ENCODE measurements at regions not wholly inside any gene's neighbourhood (a gene's known extent, or its start where the extent isn't known, plus 50 kb on each side); places are given as distances from the start of the nearest gene placed in this dataset.

DNA sequence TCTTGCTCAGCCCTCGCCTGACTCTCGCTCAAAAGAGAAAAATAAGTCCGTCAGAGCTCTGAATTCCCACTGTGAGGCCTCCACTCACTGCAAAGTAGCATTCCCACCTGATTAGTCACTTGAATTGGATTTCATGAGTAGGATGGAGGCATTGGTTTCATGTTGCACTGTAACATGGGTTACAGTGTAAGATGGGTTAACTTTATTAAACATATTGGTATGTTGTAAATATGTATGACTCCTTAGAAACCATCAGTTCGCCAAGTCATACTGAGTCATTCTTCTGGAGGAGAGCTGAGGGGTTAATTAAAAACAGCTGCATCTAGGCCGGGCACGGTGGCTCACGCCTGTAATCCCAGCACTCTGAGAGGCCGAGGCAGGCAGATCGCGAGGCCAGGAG, 93.8 kb upstream of the BNC2 start:
- Mint-ChIP-seq H3K27me3 (no peaks in the 10 kb centered on the region), H3K9me3 (peaks cover 12% of the 10 kb centered on the region), H3K4me1 (no peaks in the 10 kb centered on the region), H3K4me3 (no peak overlapping the region), H3K27ac (no peak overlapping the region), H3K36me3 (ENCODE audit: low read depth) (no peaks in the 10 kb centered on the region)
- no peak for ATAC-seq (ENCODE audit: low read depth)
- intact Hi-C loops (cut with micrococcal nuclease): no loop called here
- TF ChIP-seq, protein P1, sequence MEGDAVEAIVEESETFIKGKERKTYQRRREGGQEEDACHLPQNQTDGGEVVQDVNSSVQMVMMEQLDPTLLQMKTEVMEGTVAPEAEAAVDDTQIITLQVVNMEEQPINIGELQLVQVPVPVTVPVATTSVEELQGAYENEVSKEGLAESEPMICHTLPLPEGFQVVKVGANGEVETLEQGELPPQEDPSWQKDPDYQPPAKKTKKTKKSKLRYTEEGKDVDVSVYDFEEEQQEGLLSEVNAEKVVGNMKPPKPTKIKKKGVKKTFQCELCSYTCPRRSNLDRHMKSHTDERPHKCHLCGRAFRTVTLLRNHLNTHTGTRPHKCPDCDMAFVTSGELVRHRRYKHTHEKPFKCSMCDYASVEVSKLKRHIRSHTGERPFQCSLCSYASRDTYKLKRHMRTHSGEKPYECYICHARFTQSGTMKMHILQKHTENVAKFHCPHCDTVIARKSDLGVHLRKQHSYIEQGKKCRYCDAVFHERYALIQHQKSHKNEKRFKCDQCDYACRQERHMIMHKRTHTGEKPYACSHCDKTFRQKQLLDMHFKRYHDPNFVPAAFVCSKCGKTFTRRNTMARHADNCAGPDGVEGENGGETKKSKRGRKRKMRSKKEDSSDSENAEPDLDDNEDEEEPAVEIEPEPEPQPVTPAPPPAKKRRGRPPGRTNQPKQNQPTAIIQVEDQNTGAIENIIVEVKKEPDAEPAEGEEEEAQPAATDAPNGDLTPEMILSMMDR (IDR thresholded peaks at IDR 0.05): no peak
- DNase-seq: no peak
- POLR2A ChIA-PET: no interaction called here
- CTCF ChIA-PET: no interaction called here

DNA sequence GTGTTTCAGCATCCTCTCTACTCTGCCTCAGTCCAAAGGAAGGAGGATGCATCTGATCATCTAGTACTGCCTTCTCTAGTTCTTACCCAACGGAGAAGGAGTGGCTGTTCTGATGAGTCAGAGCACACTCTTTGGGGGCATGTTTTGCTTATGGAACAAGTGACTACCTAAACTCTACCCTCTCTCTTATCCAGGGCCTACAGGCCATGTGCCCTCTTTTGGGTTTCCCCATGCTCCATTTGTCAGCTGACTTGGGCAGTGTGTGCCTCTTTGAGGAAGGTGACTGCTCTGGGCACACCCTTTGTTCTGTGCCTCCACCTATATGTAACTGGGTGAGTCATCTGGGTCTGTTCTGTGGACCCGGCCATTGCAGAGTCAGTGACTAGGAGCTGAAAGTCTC, 89.6 kb upstream of the BNC2 start:
- TF ChIP-seq, protein P1 (IDR thresholded peaks at IDR 0.05): no peak
- intact Hi-C loops (cut with micrococcal nuclease): no loop called here
- H3K36me3 Mint-ChIP-seq (ENCODE audit: low read depth): no peaks in the 10 kb centered on the region
- no peaks in the 10 kb centered on the region for H3K27me3 Mint-ChIP-seq
- H3K9me3 Mint-ChIP-seq: peaks cover 8% of the 10 kb centered on the region
- no peaks in the 10 kb centered on the region for H3K4me1 Mint-ChIP-seq
- ATAC-seq (ENCODE audit: low read depth) (no peak), DNase-seq (no peak)
- H3K4me3 Mint-ChIP-seq: no peak overlapping the region
- ChIA-PET POLR2A (no interaction called here), CTCF (no interaction called here)
- H3K27ac Mint-ChIP-seq: no peak overlapping the region

GRCh38 chr9:16959391-16959790, 88.9 kb upstream of the BNC2 start:
- Mint-ChIP-seq H3K27ac (no peak overlapping the region), H3K9me3 (peaks cover 6% of the 10 kb centered on the region), H3K4me3 (no peak overlapping the region), H3K36me3 (ENCODE audit: low read depth) (no peaks in the 10 kb centered on the region), H3K4me1 (no peaks in the 10 kb centered on the region), H3K27me3 (no peaks in the 10 kb centered on the region)
- ChIA-PET CTCF (no interaction called here), POLR2A (no interaction called here)
- TF ChIP-seq, protein P1 (IDR thresholded peaks at IDR 0.05): no peak
- intact Hi-C loops (cut with micrococcal nuclease): no loop called here
- no peak for ATAC-seq (ENCODE audit: low read depth)
- DNase-seq: no peak

DNA sequence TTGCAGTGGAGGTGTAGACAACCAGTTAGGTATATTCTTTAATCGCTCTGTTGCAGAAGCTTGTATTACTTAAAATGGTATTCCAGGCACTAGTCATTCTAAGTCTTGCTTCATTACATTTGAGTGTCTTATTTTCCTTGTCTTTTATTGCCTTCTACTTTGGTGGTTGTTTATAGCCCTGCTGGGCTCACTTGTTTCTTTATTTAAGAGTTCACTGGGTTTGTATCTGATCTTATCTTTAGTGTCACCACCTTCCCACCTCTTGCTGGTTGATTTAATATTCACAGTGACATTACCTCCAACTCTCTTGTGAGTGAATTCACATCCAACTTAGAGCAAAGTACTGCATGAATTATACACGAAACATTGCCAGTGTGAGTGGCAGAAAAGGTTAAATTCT, 83.6 kb upstream of the BNC2 start:
- intact Hi-C loops (cut with micrococcal nuclease): no loop called here
- Mint-ChIP-seq H3K9me3 (no peaks in the 10 kb centered on the region), H3K36me3 (ENCODE audit: low read depth) (no peaks in the 10 kb centered on the region), H3K27me3 (no peaks in the 10 kb centered on the region), H3K4me3 (no peak overlapping the region), H3K27ac (no peak overlapping the region), H3K4me1 (no peaks in the 10 kb centered on the region)
- CTCF ChIA-PET: no interaction called here
- no peak for ATAC-seq (ENCODE audit: low read depth)
- no peak for DNase-seq
- POLR2A ChIA-PET: no interaction called here
- TF ChIP-seq, protein P1 (IDR thresholded peaks at IDR 0.05): no peak

DNA sequence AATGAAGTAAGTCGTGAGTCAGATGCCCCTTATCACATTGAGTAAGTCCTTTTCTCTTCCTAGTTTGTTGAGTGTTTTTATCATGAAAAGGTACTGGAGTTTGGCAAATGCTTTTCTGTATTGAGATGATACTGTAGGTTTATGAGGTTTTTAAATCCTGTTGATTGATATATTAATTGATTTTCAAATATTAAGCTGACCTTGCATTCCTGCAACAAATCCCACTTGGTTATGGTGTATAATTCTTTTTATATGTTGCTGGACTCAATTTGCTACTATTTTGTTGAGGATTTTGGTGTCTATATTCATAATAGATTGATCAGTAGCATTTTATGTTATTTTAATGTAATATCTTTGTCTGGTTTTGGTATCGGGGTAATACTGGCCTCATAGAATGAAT, 81.0 kb upstream of the BNC2 start:
- TF ChIP-seq, protein P1 (IDR thresholded peaks at IDR 0.05): no peak
- H3K27ac Mint-ChIP-seq: no peak overlapping the region
- H3K4me3 Mint-ChIP-seq: no peak overlapping the region
- CTCF ChIA-PET: no interaction called here
- DNase-seq (no peak), ATAC-seq (ENCODE audit: low read depth) (no peak)
- H3K27me3 Mint-ChIP-seq: no peaks in the 10 kb centered on the region
- no peaks in the 10 kb centered on the region for H3K36me3 Mint-ChIP-seq (ENCODE audit: low read depth)
- POLR2A ChIA-PET: no interaction called here
- intact Hi-C loops (cut with micrococcal nuclease): no loop called here
- H3K4me1 Mint-ChIP-seq: no peaks in the 10 kb centered on the region
- no peaks in the 10 kb centered on the region for H3K9me3 Mint-ChIP-seq

All from activated B cell treated with CpG ODN at 0.5 μM for 24 hours (primary cell).